Hematopoietic multipotent progenitor cell treated with erythropoietin and hydrocortisone succinate and interleukin-3 and kit ligand, for 6 days (in vitro differentiated cells): ENCODE measurements at regions not wholly inside any gene's neighbourhood (a gene's known extent, or its start where the extent isn't known, plus 50 kb on each side); places are given as distances from the start of the nearest gene placed in this dataset.
"Not testable (repeated sequence)": the region's sequence is repeated elsewhere in the genome, so short reads cannot be mapped to it uniquely, and the experiment has no call there.

Experiments
- DNase-seq: peaks from one replicate; pipeline ENCODE4 v3.0.0-alpha.2; 2015

- peak; percentile 95 for DNase-seq
Measured at GRCh38 chr13:87244256-87244890, 426.8 kb upstream of the SLITRK5 start.

GRCh38 chr13:87249847-87250246, 421.3 kb upstream of the SLITRK5 start:
- not testable (repeated sequence) for DNase-seq

GRCh38 chr13:87255394-87255793, 415.8 kb upstream of the SLITRK5 start:
- no peak for DNase-seq

GRCh38 chr13:87259479-87260083, 411.6 kb upstream of the SLITRK5 start:
- no peak for DNase-seq

- DNase-seq: peak; percentile 88
Measured at GRCh38 chr13:87274209-87274819, 396.9 kb upstream of the SLITRK5 start.

- no peak for DNase-seq
Measured at GRCh38 chr13:87280139-87280538, 391.0 kb upstream of the SLITRK5 start.

GRCh38 chr13:87287721-87288120, 383.4 kb upstream of the SLITRK5 start:
- DNase-seq: no peak

GRCh38 chr13:87295636-87296035, 375.5 kb upstream of the SLITRK5 start:
- no peak for DNase-seq

- DNase-seq: no peak
Measured at GRCh38 chr13:87302034-87302433, 369.1 kb upstream of the SLITRK5 start.

- no peak for DNase-seq
Measured at GRCh38 chr13:87302931-87303330, 368.2 kb upstream of the SLITRK5 start.

GRCh38 chr13:87311165-87311564, 360.0 kb upstream of the SLITRK5 start:
- DNase-seq: no peak

GRCh38 chr13:87314822-87315221, 356.3 kb upstream of the SLITRK5 start:
- DNase-seq: no peak

- DNase-seq: no peak
Measured at GRCh38 chr13:87322386-87322785, 348.8 kb upstream of the SLITRK5 start.

GRCh38 chr13:87324558-87324957, 346.6 kb upstream of the SLITRK5 start:
- DNase-seq: no peak

GRCh38 chr13:87331178-87331577, 340.0 kb upstream of the SLITRK5 start:
- no peak for DNase-seq

GRCh38 chr13:87333599-87333998, 337.6 kb upstream of the SLITRK5 start:
- no peak for DNase-seq

- no peak for DNase-seq
Measured at GRCh38 chr13:87334176-87334575, 337.0 kb upstream of the SLITRK5 start.

GRCh38 chr13:87336346-87336889, 334.8 kb upstream of the SLITRK5 start:
- not testable (repeated sequence) for DNase-seq

GRCh38 chr13:87344176-87344575, 327.0 kb upstream of the SLITRK5 start:
- DNase-seq: no peak

GRCh38 chr13:87355451-87355850, 315.7 kb upstream of the SLITRK5 start:
- DNase-seq: no peak

- DNase-seq: peak; percentile 71
Measured at GRCh38 chr13:87356314-87356713, 314.9 kb upstream of the SLITRK5 start.

- no peak for DNase-seq
Measured at GRCh38 chr13:87358319-87358718, 312.9 kb upstream of the SLITRK5 start.

- DNase-seq: no peak
Measured at GRCh38 chr13:87361216-87361615, 310.0 kb upstream of the SLITRK5 start.

GRCh38 chr13:87368639-87369038, 302.5 kb upstream of the SLITRK5 start:
- DNase-seq: no peak
